ENCODE measurements at regions not wholly inside any gene's neighbourhood (a gene's known extent, or its start where the extent isn't known, plus 50 kb on each side); places are given as distances from the start of the nearest gene placed in this dataset.

DNA sequence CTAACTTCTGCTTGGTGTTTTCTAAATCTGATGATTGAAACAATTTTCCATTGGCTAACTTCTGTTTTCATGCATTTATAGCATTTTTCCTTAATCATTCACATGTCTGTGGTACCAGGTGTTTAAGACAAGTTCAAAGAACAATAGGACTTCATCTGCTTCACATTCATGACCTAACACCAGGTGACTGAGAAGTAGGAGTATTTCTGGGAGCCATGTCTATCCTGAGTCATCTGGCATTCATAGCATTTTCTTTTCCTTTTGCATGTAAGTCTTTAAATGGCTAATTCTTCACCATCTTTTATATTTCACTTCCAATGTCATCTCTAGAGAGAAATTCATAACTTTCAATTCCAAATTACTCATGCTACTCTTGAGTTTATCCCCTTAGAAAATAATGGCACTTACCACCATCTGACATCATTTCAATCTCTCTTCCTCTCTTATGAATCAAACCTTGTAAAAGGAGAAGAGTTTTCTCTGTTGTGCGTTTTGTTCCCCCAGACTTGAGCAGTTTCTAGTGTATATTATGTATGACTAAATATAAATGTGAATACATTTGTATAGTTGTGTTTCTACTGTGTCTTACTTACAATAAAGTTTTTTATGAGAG is 1196.1 kb upstream of the CDH9 start:
- no peaks in the 10 kb centered on the region for H3K36me3 ChIP-seq (ENCODE audit: control insufficient read depth, insufficient read depth, low read length)
- H3K4me3 ChIP-seq (replicated peaks; ENCODE audit: low read depth, low read length) = no peak overlapping the region
- no peak for DNase-seq (ENCODE audit: extremely low read depth, insufficient read length)
- TF ChIP-seq, protein P1, sequence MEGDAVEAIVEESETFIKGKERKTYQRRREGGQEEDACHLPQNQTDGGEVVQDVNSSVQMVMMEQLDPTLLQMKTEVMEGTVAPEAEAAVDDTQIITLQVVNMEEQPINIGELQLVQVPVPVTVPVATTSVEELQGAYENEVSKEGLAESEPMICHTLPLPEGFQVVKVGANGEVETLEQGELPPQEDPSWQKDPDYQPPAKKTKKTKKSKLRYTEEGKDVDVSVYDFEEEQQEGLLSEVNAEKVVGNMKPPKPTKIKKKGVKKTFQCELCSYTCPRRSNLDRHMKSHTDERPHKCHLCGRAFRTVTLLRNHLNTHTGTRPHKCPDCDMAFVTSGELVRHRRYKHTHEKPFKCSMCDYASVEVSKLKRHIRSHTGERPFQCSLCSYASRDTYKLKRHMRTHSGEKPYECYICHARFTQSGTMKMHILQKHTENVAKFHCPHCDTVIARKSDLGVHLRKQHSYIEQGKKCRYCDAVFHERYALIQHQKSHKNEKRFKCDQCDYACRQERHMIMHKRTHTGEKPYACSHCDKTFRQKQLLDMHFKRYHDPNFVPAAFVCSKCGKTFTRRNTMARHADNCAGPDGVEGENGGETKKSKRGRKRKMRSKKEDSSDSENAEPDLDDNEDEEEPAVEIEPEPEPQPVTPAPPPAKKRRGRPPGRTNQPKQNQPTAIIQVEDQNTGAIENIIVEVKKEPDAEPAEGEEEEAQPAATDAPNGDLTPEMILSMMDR (IDR thresholded peaks at IDR 0.05; ENCODE audit: insufficient read depth, low read length, poor library complexity, severe bottlenecking) = no peak
- no peaks in the 10 kb centered on the region for H3K27me3 ChIP-seq (replicated peaks; ENCODE audit: control insufficient read depth, insufficient read depth, low read length)

DNA sequence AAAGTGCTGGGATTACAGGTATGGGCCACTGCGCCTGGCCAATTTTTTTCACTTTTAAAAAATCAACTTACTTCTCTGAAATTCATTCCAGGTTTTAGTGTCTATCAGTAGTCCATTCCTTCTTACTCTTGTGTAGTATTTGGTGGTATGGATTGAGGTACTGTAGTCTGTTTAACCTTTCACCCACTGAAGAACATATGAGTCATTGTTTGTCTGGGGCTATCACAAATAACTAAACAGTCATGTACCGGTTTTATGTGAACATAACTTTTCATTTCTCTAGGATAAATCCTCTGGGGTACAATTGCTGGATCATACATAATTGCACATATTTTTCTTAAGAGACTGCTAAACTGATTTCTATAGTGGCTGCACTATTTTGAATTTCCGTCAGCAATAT is 1188.0 kb upstream of the CDH9 start:
- no peak overlapping the region for H3K4me3 ChIP-seq (replicated peaks; ENCODE audit: low read depth, low read length)
- TF ChIP-seq, protein P1 (IDR thresholded peaks at IDR 0.05; ENCODE audit: insufficient read depth, low read length, poor library complexity, severe bottlenecking) = no peak
- no peak for DNase-seq (ENCODE audit: extremely low read depth, insufficient read length)

DNA sequence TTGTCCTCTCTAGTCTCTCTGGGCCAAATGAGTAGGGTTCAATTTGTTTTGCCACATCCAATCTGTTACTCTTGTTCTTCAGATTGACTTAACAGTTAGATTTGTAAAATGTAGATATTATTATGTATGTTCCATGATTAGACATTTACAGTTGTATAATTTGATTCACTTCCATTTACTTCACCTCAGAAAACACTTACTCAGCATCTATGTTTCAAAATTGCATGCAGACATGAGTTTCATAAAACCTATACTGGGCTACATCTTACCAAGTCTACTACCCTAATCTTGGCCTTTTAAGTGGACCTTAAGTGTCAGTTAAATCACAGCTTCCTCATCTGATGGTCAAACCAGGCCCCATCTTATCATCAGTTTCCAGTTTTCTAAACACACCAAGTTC is 1181.2 kb upstream of the CDH9 start:
- Histone ChIP-seq H3K36me3 (ENCODE audit: control insufficient read depth, insufficient read depth, low read length) (no peaks in the 10 kb centered on the region), H3K4me3 (replicated peaks; ENCODE audit: low read depth, low read length) (no peak overlapping the region), H3K27me3 (replicated peaks; ENCODE audit: control insufficient read depth, insufficient read depth, low read length) (no peaks in the 10 kb centered on the region)
- no peak for DNase-seq (ENCODE audit: extremely low read depth, insufficient read length)
- TF ChIP-seq, protein P1 (IDR thresholded peaks at IDR 0.05; ENCODE audit: insufficient read depth, low read length, poor library complexity, severe bottlenecking) = no peak

More for the DNA sequence above, 1188.0 kb upstream of the CDH9 start:
- H3K36me3 ChIP-seq (ENCODE audit: control insufficient read depth, insufficient read depth, low read length) = no peaks in the 10 kb centered on the region
- no peaks in the 10 kb centered on the region for H3K27me3 ChIP-seq (replicated peaks; ENCODE audit: control insufficient read depth, insufficient read depth, low read length)

- TF ChIP-seq, protein P1 (IDR thresholded peaks at IDR 0.05; ENCODE audit: insufficient read depth, low read length, poor library complexity, severe bottlenecking) = no peak
- H3K4me3 ChIP-seq (replicated peaks; ENCODE audit: low read depth, low read length) = no peak overlapping the region
- no peak for DNase-seq (ENCODE audit: extremely low read depth, insufficient read length)
- H3K27me3 ChIP-seq (replicated peaks; ENCODE audit: control insufficient read depth, insufficient read depth, low read length) = no peaks in the 10 kb centered on the region
- no peaks in the 10 kb centered on the region for H3K36me3 ChIP-seq (ENCODE audit: control insufficient read depth, insufficient read depth, low read length)
Observed at GRCh38 chr5:28217695-28218094, 1179.3 kb upstream of the CDH9 start.

DNA sequence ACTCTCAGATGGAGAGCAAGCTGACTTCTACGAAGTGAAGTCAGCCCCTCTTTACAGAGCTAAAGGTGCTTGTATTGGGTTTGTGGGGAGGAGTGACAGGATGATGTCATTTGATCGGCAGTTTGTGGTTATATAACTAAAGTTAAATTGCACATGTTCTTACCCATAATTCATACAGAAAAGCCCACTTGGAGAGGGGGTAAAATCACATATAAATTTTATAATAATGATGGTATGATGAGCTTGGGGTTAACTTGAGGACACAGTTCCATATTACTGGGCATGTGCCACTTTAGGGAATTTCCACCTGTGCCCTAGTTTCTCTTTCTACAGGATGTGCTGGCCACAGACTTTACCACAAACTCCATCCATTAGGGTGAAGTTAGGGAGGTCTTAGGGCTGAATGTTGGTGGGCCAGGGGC is 1178.6 kb upstream of the CDH9 start:
- no peak overlapping the region for H3K4me3 ChIP-seq (replicated peaks; ENCODE audit: low read depth, low read length)
- no peaks in the 10 kb centered on the region for H3K27me3 ChIP-seq (replicated peaks; ENCODE audit: control insufficient read depth, insufficient read depth, low read length)
- no peak for DNase-seq (ENCODE audit: extremely low read depth, insufficient read length)
- TF ChIP-seq, protein P1 (IDR thresholded peaks at IDR 0.05; ENCODE audit: insufficient read depth, low read length, poor library complexity, severe bottlenecking) = no peak
- no peaks in the 10 kb centered on the region for H3K36me3 ChIP-seq (ENCODE audit: control insufficient read depth, insufficient read depth, low read length)

GRCh38 chr5:28215091-28215490 is 1176.7 kb upstream of the CDH9 start:
- TF ChIP-seq, protein P1 (IDR thresholded peaks at IDR 0.05; ENCODE audit: insufficient read depth, low read length, poor library complexity, severe bottlenecking) = no peak
- Histone ChIP-seq H3K36me3 (ENCODE audit: control insufficient read depth, insufficient read depth, low read length) (no peaks in the 10 kb centered on the region), H3K4me3 (replicated peaks; ENCODE audit: low read depth, low read length) (no peak overlapping the region), H3K27me3 (replicated peaks; ENCODE audit: control insufficient read depth, insufficient read depth, low read length) (no peaks in the 10 kb centered on the region)
- no peak for DNase-seq (ENCODE audit: extremely low read depth, insufficient read length)

Measured in GM06990 (cell line).